B cell (primary cell): ENCODE measurements at regions not wholly inside any gene's neighbourhood (a gene's known extent, or its start where the extent isn't known, plus 50 kb on each side); places are given as distances from the start of the nearest gene placed in this dataset.

Experiments used
- ATAC-seq: fragments of 200-7000 bp; cut with Tn5 transposase; one replicate; pipeline ENCODE4 v1.10.0; 2021; ENCODE audit warnings: low read depth, mild to moderate bottlenecking, moderate number of reproducible peaks, moderate library complexity
- CTCF ChIA-PET: fragments of 350-600 bp; sonication (Branson Sonifier 250); formaldehyde crosslinking; loops from one replicate; lab custom pipeline; 2021; ENCODE audit warnings: antibody characterized with exemption, inconsistent platforms; lab: Charles Lee
- POLR2A ChIA-PET: fragments of 350-600 bp; sonication (Branson Sonifier 250); formaldehyde crosslinking; loops from one replicate; lab custom pipeline; 2021; ENCODE audit warnings: antibody characterized with exemption; lab: Charles Lee
- DNase-seq: peaks from one replicate; pipeline ENCODE4 v3.0.0; 2013
- H2AFZ ChIP-seq: 2 replicates; pipeline ENCODE4 v1.6.1; 2012; ENCODE audit warnings: mild to moderate bottlenecking, low read depth, low read length; ENCODE audit not compliant: insufficient read depth, poor library complexity, severe bottlenecking
- H3K27ac ChIP-seq, 2 donors: 1 replicate in 1 of 2; 2 replicates in 1 of 2; pipeline ENCODE4 v1.5.1; 2012 to 2013; ENCODE audit warnings: low read length in 2 of 2, mild to moderate bottlenecking in 2 of 2, moderate library complexity in 1 of 2
- H3K27me3 ChIP-seq, 4 experiments: fragments of 200-600 bp in 1 of 4; sonication (generic) in 1 of 4; replicated peaks in 1 of 4; 1 replicate in 2 of 4; 2 replicates in 2 of 4; pipeline versions ENCODE4 v1.6.1 to v1.7.0; 2013 to 2016; ENCODE audit warnings: low read length in 3 of 4, mild to moderate bottlenecking in 2 of 4, mixed read lengths in 1 of 4, moderate library complexity in 1 of 4; ENCODE audit not compliant: insufficient read depth in 4 of 4, control insufficient read depth in 3 of 4; ENCODE audit errors: control extremely low read depth in 1 of 4
- H3K36me3 ChIP-seq, 2 experiments: replicated peaks in 1 of 2; 1 replicate in 1 of 2; 2 replicates in 1 of 2; pipeline versions ENCODE4 v1.6.1 to v1.7.1; 2013; ENCODE audit warnings: low read length in 1 of 2; ENCODE audit not compliant: insufficient read depth in 2 of 2, control insufficient read depth in 1 of 2; ENCODE audit errors: control extremely low read depth in 1 of 2, extremely low read depth in 1 of 2
- H3K4me1 ChIP-seq, 2 donors: fragments of 200-600 bp in 1 of 2; sonication (generic) in 1 of 2; 1 replicate in 1 of 2; 2 replicates in 1 of 2; pipeline versions ENCODE4 v1.5.1 to v1.6.1; 2013 to 2017; ENCODE audit warnings: low read length in 2 of 2; ENCODE audit not compliant: control insufficient read depth in 2 of 2, insufficient read depth in 2 of 2
- H3K4me2 ChIP-seq: replicated peaks from 2 replicates; pipeline ENCODE3; 2012; ENCODE audit warnings: mild to moderate bottlenecking, low read depth, low read length; ENCODE audit not compliant: poor library complexity, severe bottlenecking
- H3K4me3 ChIP-seq, 5 experiments: fragments of 200-600 bp in 1 of 5; sonication (generic) in 1 of 5; 1 replicate in 3 of 5; 2 replicates in 2 of 5; pipeline versions ENCODE4 v1.5.1 to v1.7.0; 2011 to 2016; ENCODE audit warnings: low read length in 4 of 5, mild to moderate bottlenecking in 4 of 5, low read depth in 2 of 5, control low read depth in 1 of 5, moderate library complexity in 1 of 5; ENCODE audit not compliant: insufficient read depth in 1 of 5; ENCODE audit errors: control extremely low read depth in 1 of 5, extremely low read depth in 1 of 5
- H3K79me2 ChIP-seq: fragments of 200-600 bp; sonication (generic); one replicate; pipeline ENCODE4 v1.6.0; 2016; ENCODE audit warnings: low read length; ENCODE audit not compliant: control insufficient read depth, insufficient read depth
- H3K9ac ChIP-seq: fragments of 200-600 bp; sonication (generic); 2 replicates; pipeline ENCODE4 v1.6.1; 2017; ENCODE audit warnings: mild to moderate bottlenecking, low read length, moderate library complexity
- H3K9me3 ChIP-seq, 3 donors: one replicate each; pipeline versions ENCODE4 v1.6.1 to v1.7.1; 2013; ENCODE audit warnings: low read length in 2 of 3; ENCODE audit not compliant: control insufficient read depth in 2 of 3, insufficient read depth in 1 of 3; ENCODE audit errors: control extremely low read depth in 1 of 3
- H4K20me1 ChIP-seq: 2 replicates; pipeline ENCODE4 v1.6.0; 2012; ENCODE audit warnings: mild to moderate bottlenecking, low read length; ENCODE audit not compliant: insufficient read depth, control insufficient read depth, poor library complexity, severe bottlenecking
- H3K27ac Mint-ChIP-seq: one replicate; pipeline ENCODE4 v1.8.0; 2021; ENCODE audit warnings: mixed read lengths
- H3K27me3 Mint-ChIP-seq: one replicate; pipeline ENCODE4 v1.8.0; 2021; ENCODE audit warnings: mixed read lengths
- H3K4me1 Mint-ChIP-seq: one replicate; pipeline ENCODE4 v1.8.0; 2021; ENCODE audit warnings: mixed read lengths
- H3K4me3 Mint-ChIP-seq: one replicate; pipeline ENCODE4 v1.8.0; 2021; ENCODE audit warnings: mixed read lengths
- H3K9me3 Mint-ChIP-seq: one replicate; pipeline ENCODE4 v1.8.0; 2022; ENCODE audit warnings: mixed read lengths; ENCODE audit not compliant: insufficient read depth
- CTCF ChIP-seq: fragments of 200-600 bp; IDR thresholded peaks from one replicate; pipeline ENCODE4 v1.8.0; 2022; ENCODE audit warnings: antibody characterized with exemption, mild to moderate bottlenecking
- EZH2 ChIP-seq: IDR thresholded peaks from 2 replicates; pipeline ENCODE4 v1.6.1; 2012; ENCODE audit warnings: borderline replicate concordance, low read depth, mild to moderate bottlenecking, moderate library complexity, low read length; ENCODE audit not compliant: insufficient read depth, poor library complexity, severe bottlenecking
- WGBS: methylation state at CpG from one replicate; pipeline ENCODE4 v1.1.5; 2013; ENCODE audit warnings: missing lambda C conversion rate; ENCODE audit not compliant: insufficient coverage; 5-methylcytosine and 5-hydroxymethylcytosine counted together
- intact Hi-C: fragments of 100-400 bp; cut with micrococcal nuclease; formaldehyde crosslinking; loops from one replicate; pipeline ENCODE4 v1.10.0; 2022

GRCh38 chr3:101100361-101101009, 107.3 kb upstream of the ABI3BP start:
- no peak for ATAC-seq
- Mint-ChIP-seq H3K27me3 (peaks cover 2% of the 10 kb centered on the region), H3K9me3 (no peaks in the 10 kb centered on the region), H3K4me1 (no peaks in the 10 kb centered on the region), H3K27ac (no peak overlapping the region), H3K4me3 (no peak overlapping the region)
- no peak overlapping the region for H3K4me2 ChIP-seq
- H3K9me3 ChIP-seq, result no peaks in the 10 kb centered on the region
- POLR2A ChIA-PET, result no interaction called here
- no peaks in the 10 kb centered on the region for H3K4me1 ChIP-seq
- TF ChIP-seq EZH2 (no peak), CTCF (no peak)
- DNase-seq, result no peak
- H3K27ac ChIP-seq, result no peak overlapping the region
- peaks cover 0 to 2% (median 0%) of the 10 kb centered on the region in 4 experiments for H3K27me3 ChIP-seq
- WGBS, result 100% methylated on average over 1 of the region's 2 CpGs
- CTCF ChIA-PET, result no interaction called here
- H3K4me3 ChIP-seq, result no peak overlapping the region
- intact Hi-C loops, result no loop called here
- H3K79me2 ChIP-seq, result no peaks in the 10 kb centered on the region
- no peaks in the 10 kb centered on the region for H3K36me3 ChIP-seq
- no peaks in the 10 kb centered on the region for H4K20me1 ChIP-seq
- no peak overlapping the region for H2AFZ ChIP-seq
- no peak overlapping the region for H3K9ac ChIP-seq

DNA sequence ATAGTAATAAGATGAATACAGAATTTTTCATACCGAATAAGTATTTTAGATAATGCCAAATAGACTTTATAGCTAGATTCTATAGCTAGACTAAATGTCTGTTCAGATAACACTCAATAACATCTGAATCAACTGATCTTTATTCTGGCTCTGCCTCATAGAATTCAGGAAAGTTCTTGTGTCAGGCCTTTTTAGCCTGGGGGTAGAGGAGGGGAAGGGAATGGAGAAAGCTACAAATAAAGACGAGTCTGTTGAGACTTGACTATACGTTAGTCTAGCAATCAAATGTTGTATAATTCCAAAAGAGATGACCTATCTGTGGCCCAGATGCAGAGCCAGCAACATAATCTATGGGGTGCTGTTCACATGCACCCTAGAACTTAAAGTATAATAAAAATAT, 106.6 kb upstream of the ABI3BP start:
- Histone ChIP-seq H3K27me3 (no peaks in the 10 kb centered on the region), H4K20me1 (no peaks in the 10 kb centered on the region), H3K27ac (no peak overlapping the region), H3K4me2 (no peak overlapping the region), H2AFZ (no peak overlapping the region), H3K9ac (no peak overlapping the region), H3K79me2 (no peaks in the 10 kb centered on the region), H3K36me3 (no peaks in the 10 kb centered on the region), H3K4me3 (no peak overlapping the region), H3K9me3 (no peaks in the 10 kb centered on the region), H3K4me1 (no peaks in the 10 kb centered on the region)
- no CpG with 5 or more reads among the region's 3 CpGs for WGBS
- no peak for DNase-seq
- no peak overlapping the region for H3K4me3 Mint-ChIP-seq
- no peaks in the 10 kb centered on the region for H3K4me1 Mint-ChIP-seq
- ATAC-seq, result no peak
- intact Hi-C loops, result no loop called here
- POLR2A ChIA-PET, result no interaction called here
- H3K27ac Mint-ChIP-seq, result no peak overlapping the region
- H3K27me3 Mint-ChIP-seq, result peaks cover 2% of the 10 kb centered on the region
- H3K9me3 Mint-ChIP-seq, result no peaks in the 10 kb centered on the region
- CTCF ChIA-PET, result no interaction called here
- TF ChIP-seq CTCF (no peak), EZH2 (no peak)
